ENCODE measurements at regions not wholly inside any gene's neighbourhood (a gene's known extent, or its start where the extent isn't known, plus 50 kb on each side); places are given as distances from the start of the nearest gene placed in this dataset.

- Histone ChIP-seq H3K27ac (no peak overlapping the region), H3K9me3 (no peaks in the 10 kb centered on the region), H3K4me1 (no peaks in the 10 kb centered on the region), H3K27me3 (replicated peaks in 1 of 7) (peaks cover 0 to 29% (median 0%) of the 10 kb centered on the region in 7 donors), H3K36me3 (no peaks in the 10 kb centered on the region), H3K4me3 (no peak overlapping the region)
- 76 to 83% (median 78%) methylated on average over 10 of the region's 10 CpGs for WGBS, 5 donors
- TF ChIP-seq, protein P1, sequence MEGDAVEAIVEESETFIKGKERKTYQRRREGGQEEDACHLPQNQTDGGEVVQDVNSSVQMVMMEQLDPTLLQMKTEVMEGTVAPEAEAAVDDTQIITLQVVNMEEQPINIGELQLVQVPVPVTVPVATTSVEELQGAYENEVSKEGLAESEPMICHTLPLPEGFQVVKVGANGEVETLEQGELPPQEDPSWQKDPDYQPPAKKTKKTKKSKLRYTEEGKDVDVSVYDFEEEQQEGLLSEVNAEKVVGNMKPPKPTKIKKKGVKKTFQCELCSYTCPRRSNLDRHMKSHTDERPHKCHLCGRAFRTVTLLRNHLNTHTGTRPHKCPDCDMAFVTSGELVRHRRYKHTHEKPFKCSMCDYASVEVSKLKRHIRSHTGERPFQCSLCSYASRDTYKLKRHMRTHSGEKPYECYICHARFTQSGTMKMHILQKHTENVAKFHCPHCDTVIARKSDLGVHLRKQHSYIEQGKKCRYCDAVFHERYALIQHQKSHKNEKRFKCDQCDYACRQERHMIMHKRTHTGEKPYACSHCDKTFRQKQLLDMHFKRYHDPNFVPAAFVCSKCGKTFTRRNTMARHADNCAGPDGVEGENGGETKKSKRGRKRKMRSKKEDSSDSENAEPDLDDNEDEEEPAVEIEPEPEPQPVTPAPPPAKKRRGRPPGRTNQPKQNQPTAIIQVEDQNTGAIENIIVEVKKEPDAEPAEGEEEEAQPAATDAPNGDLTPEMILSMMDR (IDR thresholded peaks at IDR 0.05 in 8 of 11, conservative IDR thresholded peaks at IDR 0.05 in 3 of 11) = no peak
- no peak for TF ChIP-seq POLR2AphosphoS5 (IDR thresholded peaks at IDR 0.05)
- no peak for TF ChIP-seq POLR2A (IDR thresholded peaks at IDR 0.05)
- no peak for DNase-seq
- intact Hi-C loops (cut with DNase I; ENCODE audit: low total_unique reads) = no loop called here
Observed at GRCh38 chr15:98394546-98394945, 253.8 kb upstream of the IGF1R start.

GRCh38 chr15:98395974-98396610 is 252.2 kb upstream of the IGF1R start:
- TF ChIP-seq POLR2A (IDR thresholded peaks at IDR 0.05) = no peak
- TF ChIP-seq, protein P1 (IDR thresholded peaks at IDR 0.05 in 8 of 11, conservative IDR thresholded peaks at IDR 0.05 in 3 of 11) = no peak
- TF ChIP-seq POLR2AphosphoS5 (IDR thresholded peaks at IDR 0.05) = no peak
- Histone ChIP-seq H3K27me3 (replicated peaks in 1 of 7) (peaks cover 0 to 30% (median 0%) of the 10 kb centered on the region in 7 donors), H3K36me3 (no peaks in the 10 kb centered on the region), H3K9me3 (no peaks in the 10 kb centered on the region), H3K4me3 (no peak overlapping the region), H3K4me1 (no peaks in the 10 kb centered on the region), H3K27ac (no peak overlapping the region)
- intact Hi-C loops (cut with DNase I; ENCODE audit: low total_unique reads) = no loop called here
- no peak for DNase-seq
- 80 to 91% (median 83%) methylated on average over 6 of the region's 6 CpGs for WGBS, 5 donors

- intact Hi-C loops (cut with DNase I; ENCODE audit: low total_unique reads) = no loop called here
- H3K36me3 ChIP-seq = no peaks in the 10 kb centered on the region
Observed at GRCh38 chr15:98397419-98397818, 250.9 kb upstream of the IGF1R start.

GRCh38 chr15:98398056-98398455 is 250.3 kb upstream of the IGF1R start:
- H3K36me3 ChIP-seq = no peaks in the 10 kb centered on the region
- H3K9me3 ChIP-seq = no peaks in the 10 kb centered on the region
- TF ChIP-seq POLR2AphosphoS5 (IDR thresholded peaks at IDR 0.05) (no peak), POLR2A (IDR thresholded peaks at IDR 0.05) (no peak)
- TF ChIP-seq, protein P1 (IDR thresholded peaks at IDR 0.05 in 8 of 11, conservative IDR thresholded peaks at IDR 0.05 in 3 of 11) = no peak
- H3K27ac ChIP-seq = no peak overlapping the region
- no peaks in the 10 kb centered on the region for H3K4me1 ChIP-seq
- DNase-seq = no peak
- H3K4me3 ChIP-seq = no peak overlapping the region
- intact Hi-C loops (cut with DNase I; ENCODE audit: low total_unique reads) = no loop called here
- 81 to 90% (median 84%) methylated on average over 4 of the region's 4 CpGs for WGBS, 5 donors
- peaks cover 0 to 22% (median 0%) of the 10 kb centered on the region in 7 donors for H3K27me3 ChIP-seq (replicated peaks in 1 of 7)

More at GRCh38 chr15:98397419-98397818, 250.9 kb upstream of the IGF1R start:
- 66 to 85% (median 76%) methylated on average over 8 of the region's 8 CpGs for WGBS, 5 donors
- no peaks in the 10 kb centered on the region for H3K9me3 ChIP-seq
- H3K4me3 ChIP-seq = no peak overlapping the region
- H3K27ac ChIP-seq = no peak overlapping the region
- DNase-seq = no peak
- peaks cover 0 to 22% (median 0%) of the 10 kb centered on the region in 7 donors for H3K27me3 ChIP-seq (replicated peaks in 1 of 7)
- H3K4me1 ChIP-seq = no peaks in the 10 kb centered on the region
- TF ChIP-seq POLR2A (IDR thresholded peaks at IDR 0.05) (no peak), POLR2AphosphoS5 (IDR thresholded peaks at IDR 0.05) (no peak)
- TF ChIP-seq, protein P1 (IDR thresholded peaks at IDR 0.05 in 8 of 11, conservative IDR thresholded peaks at IDR 0.05 in 3 of 11) = no peak

Data from spleen (tissue), 11 donors.